ENCODE measurements at regions not wholly inside any gene's neighbourhood (a gene's known extent, or its start where the extent isn't known, plus 50 kb on each side); places are given as distances from the start of the nearest gene placed in this dataset.

DNA sequence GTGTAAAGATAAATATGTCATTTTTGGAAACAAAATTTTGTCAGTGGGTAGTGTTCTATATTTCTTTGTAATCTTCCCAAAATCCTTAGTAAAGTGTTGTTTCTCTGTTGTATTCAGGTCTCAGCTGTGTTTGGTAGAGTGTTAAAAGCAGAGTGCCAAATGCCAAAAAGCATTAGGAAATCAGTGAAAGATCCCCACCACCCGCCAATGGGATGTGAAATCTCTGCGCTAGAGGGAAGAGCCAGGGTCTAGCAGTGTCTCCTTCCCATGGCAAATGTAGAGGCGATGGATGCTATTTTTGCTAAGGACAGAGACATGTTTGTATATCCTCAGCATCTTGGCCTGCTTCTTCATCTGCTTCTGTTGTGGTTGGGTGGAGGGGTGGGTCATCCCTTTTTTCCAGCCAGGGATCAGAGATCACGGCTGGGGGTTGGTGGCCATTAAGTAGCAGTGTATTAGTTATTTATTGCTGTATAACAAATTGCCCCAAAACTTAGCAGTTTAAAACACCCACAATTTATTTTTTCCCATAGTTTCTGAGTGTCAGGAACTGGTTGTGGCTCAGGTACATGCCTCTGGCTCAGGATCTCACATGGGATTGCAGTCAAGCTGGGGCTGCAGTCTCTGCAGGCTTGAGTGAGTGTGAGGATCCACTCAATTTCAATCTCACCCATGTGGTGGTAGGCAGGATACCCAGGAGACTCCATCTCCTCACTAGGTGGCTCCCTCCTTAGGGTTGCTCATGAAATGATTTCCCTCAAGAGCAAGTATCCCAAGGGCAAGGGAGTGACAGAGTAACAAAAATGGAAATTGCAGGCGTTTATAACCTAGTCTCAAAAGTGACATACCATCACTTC is 211.9 kb downstream of the MYCN start:
- H4K20me1 ChIP-seq (ENCODE audit: insufficient read depth) = no peaks in the 10 kb centered on the region
- no peaks in the 10 kb centered on the region for H3K9me3 ChIP-seq (ENCODE audit: low read length)

DNA sequence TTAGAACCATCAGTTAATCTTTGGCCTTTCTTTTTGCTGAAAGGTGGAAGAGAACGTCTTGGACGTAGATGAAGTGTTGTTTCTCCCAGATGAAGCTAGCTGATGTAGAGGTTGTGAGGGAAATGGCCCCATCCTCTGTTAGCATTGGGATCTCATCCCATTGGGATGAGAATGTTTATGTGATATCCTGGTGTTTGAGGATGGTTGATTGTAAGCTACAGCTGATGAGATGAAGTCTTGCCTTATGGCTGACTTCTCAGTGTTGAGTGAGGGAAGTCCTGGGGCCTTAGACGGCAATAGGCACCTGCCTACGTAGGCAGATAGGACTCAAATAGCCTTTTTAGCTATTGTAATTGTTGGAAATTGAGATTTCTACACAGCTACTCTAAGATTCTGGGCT is 211.3 kb downstream of the MYCN start:
- H3K27ac ChIP-seq (ENCODE audit: low read length) = no peak overlapping the region
- no peaks in the 10 kb centered on the region for H3K27me3 ChIP-seq (ENCODE audit: insufficient read depth, low read depth, low read length)
- no peaks in the 10 kb centered on the region for H3F3A ChIP-seq (ENCODE audit: insufficient read depth, low read length, poor library complexity, severe bottlenecking)
- no peak overlapping the region for H2AFZ ChIP-seq (ENCODE audit: low read depth, low read length)
- no peak overlapping the region for H3K4me3 ChIP-seq (ENCODE audit: low read length)
- H4K20me1 ChIP-seq (ENCODE audit: insufficient read depth) = no peaks in the 10 kb centered on the region
- no peaks in the 10 kb centered on the region for H3K9me2 ChIP-seq (ENCODE audit: insufficient read depth, low read length)
- TF ChIP-seq, protein P1, sequence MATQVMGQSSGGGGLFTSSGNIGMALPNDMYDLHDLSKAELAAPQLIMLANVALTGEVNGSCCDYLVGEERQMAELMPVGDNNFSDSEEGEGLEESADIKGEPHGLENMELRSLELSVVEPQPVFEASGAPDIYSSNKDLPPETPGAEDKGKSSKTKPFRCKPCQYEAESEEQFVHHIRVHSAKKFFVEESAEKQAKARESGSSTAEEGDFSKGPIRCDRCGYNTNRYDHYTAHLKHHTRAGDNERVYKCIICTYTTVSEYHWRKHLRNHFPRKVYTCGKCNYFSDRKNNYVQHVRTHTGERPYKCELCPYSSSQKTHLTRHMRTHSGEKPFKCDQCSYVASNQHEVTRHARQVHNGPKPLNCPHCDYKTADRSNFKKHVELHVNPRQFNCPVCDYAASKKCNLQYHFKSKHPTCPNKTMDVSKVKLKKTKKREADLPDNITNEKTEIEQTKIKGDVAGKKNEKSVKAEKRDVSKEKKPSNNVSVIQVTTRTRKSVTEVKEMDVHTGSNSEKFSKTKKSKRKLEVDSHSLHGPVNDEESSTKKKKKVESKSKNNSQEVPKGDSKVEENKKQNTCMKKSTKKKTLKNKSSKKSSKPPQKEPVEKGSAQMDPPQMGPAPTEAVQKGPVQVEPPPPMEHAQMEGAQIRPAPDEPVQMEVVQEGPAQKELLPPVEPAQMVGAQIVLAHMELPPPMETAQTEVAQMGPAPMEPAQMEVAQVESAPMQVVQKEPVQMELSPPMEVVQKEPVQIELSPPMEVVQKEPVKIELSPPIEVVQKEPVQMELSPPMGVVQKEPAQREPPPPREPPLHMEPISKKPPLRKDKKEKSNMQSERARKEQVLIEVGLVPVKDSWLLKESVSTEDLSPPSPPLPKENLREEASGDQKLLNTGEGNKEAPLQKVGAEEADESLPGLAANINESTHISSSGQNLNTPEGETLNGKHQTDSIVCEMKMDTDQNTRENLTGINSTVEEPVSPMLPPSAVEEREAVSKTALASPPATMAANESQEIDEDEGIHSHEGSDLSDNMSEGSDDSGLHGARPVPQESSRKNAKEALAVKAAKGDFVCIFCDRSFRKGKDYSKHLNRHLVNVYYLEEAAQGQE (IDR thresholded peaks at IDR 0.05; ENCODE audit: borderline replicate concordance) = no peak
- TF ChIP-seq TAF1 (IDR thresholded peaks at IDR 0.05; ENCODE audit: low read depth) = no peak
- TF ChIP-seq RAD21 (conservative IDR thresholded peaks at IDR 0.05) = no peak
- no peak for TF ChIP-seq EP300 (conservative IDR thresholded peaks at IDR 0.05; ENCODE audit: poor library complexity, severe bottlenecking)
- TF ChIP-seq, protein P2, sequence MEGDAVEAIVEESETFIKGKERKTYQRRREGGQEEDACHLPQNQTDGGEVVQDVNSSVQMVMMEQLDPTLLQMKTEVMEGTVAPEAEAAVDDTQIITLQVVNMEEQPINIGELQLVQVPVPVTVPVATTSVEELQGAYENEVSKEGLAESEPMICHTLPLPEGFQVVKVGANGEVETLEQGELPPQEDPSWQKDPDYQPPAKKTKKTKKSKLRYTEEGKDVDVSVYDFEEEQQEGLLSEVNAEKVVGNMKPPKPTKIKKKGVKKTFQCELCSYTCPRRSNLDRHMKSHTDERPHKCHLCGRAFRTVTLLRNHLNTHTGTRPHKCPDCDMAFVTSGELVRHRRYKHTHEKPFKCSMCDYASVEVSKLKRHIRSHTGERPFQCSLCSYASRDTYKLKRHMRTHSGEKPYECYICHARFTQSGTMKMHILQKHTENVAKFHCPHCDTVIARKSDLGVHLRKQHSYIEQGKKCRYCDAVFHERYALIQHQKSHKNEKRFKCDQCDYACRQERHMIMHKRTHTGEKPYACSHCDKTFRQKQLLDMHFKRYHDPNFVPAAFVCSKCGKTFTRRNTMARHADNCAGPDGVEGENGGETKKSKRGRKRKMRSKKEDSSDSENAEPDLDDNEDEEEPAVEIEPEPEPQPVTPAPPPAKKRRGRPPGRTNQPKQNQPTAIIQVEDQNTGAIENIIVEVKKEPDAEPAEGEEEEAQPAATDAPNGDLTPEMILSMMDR (IDR thresholded peaks at IDR 0.05; ENCODE audit: poor library complexity, severe bottlenecking) = no peak
- no peak for TF ChIP-seq POLR2AphosphoS5 (IDR thresholded peaks at IDR 0.05)
- TF ChIP-seq EZH2 (IDR thresholded peaks at IDR 0.05; ENCODE audit: borderline replicate concordance, insufficient read depth, low read length, poor library complexity, severe bottlenecking) = no peak
- TF ChIP-seq SMC3 (conservative IDR thresholded peaks at IDR 0.05; ENCODE audit: poor library complexity) = no peak
- no peak for TF ChIP-seq MXI1 (conservative IDR thresholded peaks at IDR 0.05; ENCODE audit: poor library complexity, severe bottlenecking)
- H3K79me2 ChIP-seq (replicated peaks; ENCODE audit: insufficient read depth, low read length) = no peaks in the 10 kb centered on the region
- no peaks in the 10 kb centered on the region for H3K36me3 ChIP-seq (ENCODE audit: insufficient read depth, low read length)
- H3K9ac ChIP-seq (ENCODE audit: low read length) = no peak overlapping the region
- H3K9me3 ChIP-seq (ENCODE audit: low read length) = no peaks in the 10 kb centered on the region
- H3K4me2 ChIP-seq (ENCODE audit: low read length) = no peak overlapping the region

More for the DNA sequence above, 211.9 kb downstream of the MYCN start:
- H3F3A ChIP-seq (ENCODE audit: insufficient read depth, low read length, poor library complexity, severe bottlenecking) = no peaks in the 10 kb centered on the region
- H3K27ac ChIP-seq (ENCODE audit: low read length) = no peak overlapping the region
- no peaks in the 10 kb centered on the region for H3K36me3 ChIP-seq (ENCODE audit: insufficient read depth, low read length)
- no peaks in the 10 kb centered on the region for H3K27me3 ChIP-seq (ENCODE audit: insufficient read depth, low read depth, low read length)
- no peaks in the 10 kb centered on the region for H3K79me2 ChIP-seq (replicated peaks; ENCODE audit: insufficient read depth, low read length)
- no peak overlapping the region for H3K4me2 ChIP-seq (ENCODE audit: low read length)
- no peak overlapping the region for H3K9ac ChIP-seq (ENCODE audit: low read length)
- no peak overlapping the region for H3K4me3 ChIP-seq (ENCODE audit: low read length)
- TF ChIP-seq TAF1 (IDR thresholded peaks at IDR 0.05; ENCODE audit: low read depth) (no peak), RAD21 (conservative IDR thresholded peaks at IDR 0.05) (no peak), SMC3 (conservative IDR thresholded peaks at IDR 0.05; ENCODE audit: poor library complexity) (no peak), MXI1 (conservative IDR thresholded peaks at IDR 0.05; ENCODE audit: poor library complexity, severe bottlenecking) (no peak), EP300 (conservative IDR thresholded peaks at IDR 0.05; ENCODE audit: poor library complexity, severe bottlenecking) (no peak), EZH2 (IDR thresholded peaks at IDR 0.05; ENCODE audit: borderline replicate concordance, insufficient read depth, low read length, poor library complexity, severe bottlenecking) (no peak), POLR2AphosphoS5 (IDR thresholded peaks at IDR 0.05) (no peak)
- TF ChIP-seq, protein P2 (IDR thresholded peaks at IDR 0.05; ENCODE audit: poor library complexity, severe bottlenecking) = no peak
- TF ChIP-seq, protein P1 (IDR thresholded peaks at IDR 0.05; ENCODE audit: borderline replicate concordance) = no peak
- no peak overlapping the region for H2AFZ ChIP-seq (ENCODE audit: low read depth, low read length)
- no peaks in the 10 kb centered on the region for H3K9me2 ChIP-seq (ENCODE audit: insufficient read depth, low read length)
